GM12864 (cell line): ENCODE measurements at regions not wholly inside any gene's neighbourhood (a gene's known extent, or its start where the extent isn't known, plus 50 kb on each side); places are given as distances from the start of the nearest gene placed in this dataset.
"Not testable (repeated sequence)": the region's sequence is repeated elsewhere in the genome, so short reads cannot be mapped to it uniquely, and the experiment has no call there.

Experiments
- DNase-seq: peaks from one replicate; pipeline ENCODE4 v3.0.0-alpha.2; 2011; ENCODE audit warnings: low read depth
- H3K4me3 ChIP-seq: 2 replicates; pipeline ENCODE4 v1.5.1; 2011; ENCODE audit warnings: mild to moderate bottlenecking, low read depth, low read length, control low read depth
- TF ChIP-seq, protein P1 (sequence below): IDR thresholded peaks from 2 replicates; pipeline ENCODE4 v1.5.1; 2011; ENCODE audit warnings: low read depth, mild to moderate bottlenecking, moderate library complexity, low read length, control low read depth, inconsistent platforms; ENCODE audit errors: missing control alignments

- no peak overlapping the region for H3K4me3 ChIP-seq
- no peak for DNase-seq
- TF ChIP-seq, protein P1, sequence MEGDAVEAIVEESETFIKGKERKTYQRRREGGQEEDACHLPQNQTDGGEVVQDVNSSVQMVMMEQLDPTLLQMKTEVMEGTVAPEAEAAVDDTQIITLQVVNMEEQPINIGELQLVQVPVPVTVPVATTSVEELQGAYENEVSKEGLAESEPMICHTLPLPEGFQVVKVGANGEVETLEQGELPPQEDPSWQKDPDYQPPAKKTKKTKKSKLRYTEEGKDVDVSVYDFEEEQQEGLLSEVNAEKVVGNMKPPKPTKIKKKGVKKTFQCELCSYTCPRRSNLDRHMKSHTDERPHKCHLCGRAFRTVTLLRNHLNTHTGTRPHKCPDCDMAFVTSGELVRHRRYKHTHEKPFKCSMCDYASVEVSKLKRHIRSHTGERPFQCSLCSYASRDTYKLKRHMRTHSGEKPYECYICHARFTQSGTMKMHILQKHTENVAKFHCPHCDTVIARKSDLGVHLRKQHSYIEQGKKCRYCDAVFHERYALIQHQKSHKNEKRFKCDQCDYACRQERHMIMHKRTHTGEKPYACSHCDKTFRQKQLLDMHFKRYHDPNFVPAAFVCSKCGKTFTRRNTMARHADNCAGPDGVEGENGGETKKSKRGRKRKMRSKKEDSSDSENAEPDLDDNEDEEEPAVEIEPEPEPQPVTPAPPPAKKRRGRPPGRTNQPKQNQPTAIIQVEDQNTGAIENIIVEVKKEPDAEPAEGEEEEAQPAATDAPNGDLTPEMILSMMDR: no peak
Measured at GRCh38 chr6:134636186-134636799, 313.6 kb downstream of the ALDH8A1 start.

GRCh38 chr6:134634966-134635365, 314.9 kb downstream of the ALDH8A1 start:
- H3K4me3 ChIP-seq: no peak overlapping the region
- TF ChIP-seq, protein P1: no peak
- no peak for DNase-seq

DNA sequence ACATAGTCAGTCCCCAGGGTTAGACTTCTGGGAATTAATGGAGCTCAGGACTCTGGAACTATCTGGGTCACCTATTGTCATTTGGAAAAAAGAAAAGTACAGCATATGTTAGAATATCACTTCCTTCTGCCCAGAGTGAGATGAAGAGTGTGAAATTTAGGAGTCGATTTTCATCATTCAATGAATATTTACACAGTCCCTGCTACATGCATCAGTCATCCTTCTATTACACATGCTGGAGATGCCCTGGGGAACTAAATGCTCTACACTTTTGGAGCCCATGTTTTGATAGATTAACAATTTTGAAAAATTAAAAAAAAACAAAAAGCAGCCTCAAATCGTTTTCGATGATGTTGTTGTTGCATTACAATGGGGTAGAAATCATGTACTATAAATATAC, 315.4 kb downstream of the ALDH8A1 start:
- TF ChIP-seq, protein P1: no peak
- H3K4me3 ChIP-seq: no peak overlapping the region
- no peak for DNase-seq

DNA sequence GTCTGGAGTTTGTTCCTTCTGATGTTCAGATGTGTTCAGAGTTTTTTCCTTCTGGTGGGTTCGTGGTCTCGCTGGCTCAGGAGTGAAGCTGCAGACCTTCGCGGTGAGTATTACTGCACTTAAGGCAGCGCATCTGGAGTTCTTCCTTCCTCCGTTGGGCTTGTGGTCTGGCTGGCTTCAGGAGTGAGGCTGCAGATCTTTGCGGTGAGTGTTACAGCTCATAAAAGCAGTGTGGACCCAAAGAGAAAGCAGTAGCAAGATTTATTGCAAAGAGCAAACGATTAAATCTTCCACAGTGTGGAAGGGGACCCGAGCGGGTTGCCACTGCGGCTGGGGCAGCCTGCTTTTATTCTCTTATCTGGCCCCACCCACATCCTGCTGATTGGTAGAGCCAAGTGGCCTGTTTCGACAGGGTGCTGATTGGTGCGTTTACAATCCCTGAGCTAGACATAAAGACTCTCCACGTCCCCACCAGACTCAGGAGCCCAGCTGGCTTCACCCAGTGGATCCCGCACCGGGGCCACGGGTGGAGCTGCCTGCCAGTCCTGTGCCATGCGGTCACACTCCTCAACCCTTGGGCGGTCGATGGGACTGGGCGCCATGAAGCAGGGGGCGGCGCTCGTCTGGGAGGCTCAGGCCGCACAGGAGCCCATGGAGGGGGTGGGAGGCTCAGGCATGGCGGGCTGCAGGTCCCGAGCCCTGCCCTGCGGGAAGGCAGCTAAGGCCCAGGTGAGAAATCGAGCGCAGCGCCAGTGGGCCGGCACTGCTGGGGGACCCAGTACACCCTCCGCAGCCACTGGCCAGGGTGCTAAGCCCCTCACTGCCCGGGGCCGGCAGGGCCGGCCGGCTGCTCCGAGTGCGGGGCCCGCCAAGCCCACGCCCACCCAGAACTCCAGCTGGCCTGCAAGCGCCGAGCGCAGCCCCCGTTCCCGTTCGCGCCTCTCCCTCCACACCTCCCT, 315.3 kb upstream of the SGK1 start:
- H3K4me3 ChIP-seq, DNase-seq: not testable (repeated sequence)

DNA sequence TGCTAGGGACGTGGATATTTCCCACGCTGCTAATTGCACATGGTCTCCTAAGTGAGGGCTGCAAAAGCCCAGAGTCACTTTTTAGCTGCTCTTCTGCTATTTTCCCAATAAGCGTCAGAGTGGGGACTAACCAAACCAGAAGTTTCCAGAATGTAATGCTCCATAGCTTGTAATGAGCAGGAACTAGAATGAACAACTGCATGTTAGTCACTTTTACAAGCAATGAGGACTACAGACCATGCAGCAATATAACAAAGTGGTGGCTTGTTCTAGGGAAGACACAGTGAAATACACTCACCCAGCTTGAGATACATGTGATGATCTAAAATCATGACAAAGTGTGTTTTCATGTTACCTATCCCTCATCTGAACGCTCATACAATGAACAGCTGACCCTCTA, 314.1 kb upstream of the SGK1 start:
- no peak for DNase-seq
- TF ChIP-seq, protein P1: no peak

DNA sequence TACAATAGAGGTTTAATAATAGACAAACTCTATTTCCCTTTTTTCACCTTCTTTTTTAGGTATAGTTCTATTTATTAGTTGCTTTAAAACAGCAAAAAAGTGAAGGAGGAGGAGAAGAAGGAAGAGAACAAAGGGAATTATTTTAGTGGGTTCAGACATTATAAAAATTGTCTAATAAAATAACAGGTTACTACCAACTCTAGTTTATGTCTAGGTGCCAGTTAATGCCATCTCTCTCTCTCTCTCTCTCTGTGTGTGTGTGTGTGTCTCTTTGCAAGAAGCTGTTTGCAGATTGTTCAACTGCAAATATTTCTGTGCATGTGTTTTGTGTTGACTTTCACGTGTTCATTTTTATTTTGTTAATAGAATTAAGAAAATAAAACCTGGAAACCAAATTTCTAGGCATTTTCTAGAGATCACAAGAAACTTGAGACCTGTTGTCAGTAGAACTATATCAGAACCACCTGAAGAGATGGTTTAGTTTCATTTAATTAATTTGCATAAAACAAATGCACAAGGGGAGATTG, 313.5 kb upstream of the SGK1 start:
- TF ChIP-seq, protein P1: no peak
- DNase-seq: no peak
- H3K4me3 ChIP-seq: no peak overlapping the region

More for the DNA sequence above, 314.1 kb upstream of the SGK1 start:
- no peak overlapping the region for H3K4me3 ChIP-seq

- no peak for DNase-seq
- H3K4me3 ChIP-seq: no peak overlapping the region
- TF ChIP-seq, protein P1: no peak
Measured at GRCh38 chr6:134630508-134631121, 312.7 kb upstream of the SGK1 start.
